Thyroid gland (tissue), 4 donors: ENCODE measurements at regions not wholly inside any gene's neighbourhood (a gene's known extent, or its start where the extent isn't known, plus 50 kb on each side); places are given as distances from the start of the nearest gene placed in this dataset.

Experiments used
- POLR2A ChIP-seq, 2 donors: fragments of 450-650 bp; IDR thresholded peaks; one replicate each; pipeline ENCODE4 v1.6.1; 2017; ENCODE audit warnings: antibody characterized with exemption in 2 of 2, mild to moderate bottlenecking in 2 of 2, moderate library complexity in 1 of 2
- TF ChIP-seq, protein P1 (sequence below), 6 experiments: fragments of 200-600 bp in 3 of 6; fragments of 450-650 bp in 3 of 6; sonication (generic) in 3 of 6; IDR thresholded peaks; one replicate each; pipeline ENCODE4 v1.5.1; 2016 to 2019; ENCODE audit warnings: antibody characterized with exemption in 6 of 6, mild to moderate bottlenecking in 2 of 6, inconsistent platforms in 1 of 6, moderate library complexity in 1 of 6

DNA sequence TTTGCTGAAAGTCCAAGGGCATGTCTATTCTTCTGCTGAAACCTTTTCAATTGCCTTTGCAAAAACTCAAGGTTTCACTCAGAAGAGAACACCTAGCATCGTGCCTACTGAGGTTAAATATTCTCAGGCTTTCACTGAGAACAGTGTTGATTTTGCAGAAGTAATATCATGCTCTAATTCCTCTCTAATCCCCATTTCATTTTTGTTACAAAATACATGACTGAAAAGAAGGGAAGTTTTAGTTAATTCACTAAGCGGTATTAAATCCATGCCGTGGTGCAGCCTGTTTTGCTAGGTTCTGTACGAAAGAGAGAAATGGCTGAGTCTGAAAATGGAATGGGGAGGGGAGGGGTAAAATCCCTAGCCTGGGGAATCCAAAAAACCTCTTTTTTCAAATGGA lies 163.2 kb upstream of the CAMK1G start:
- TF ChIP-seq, protein P1, sequence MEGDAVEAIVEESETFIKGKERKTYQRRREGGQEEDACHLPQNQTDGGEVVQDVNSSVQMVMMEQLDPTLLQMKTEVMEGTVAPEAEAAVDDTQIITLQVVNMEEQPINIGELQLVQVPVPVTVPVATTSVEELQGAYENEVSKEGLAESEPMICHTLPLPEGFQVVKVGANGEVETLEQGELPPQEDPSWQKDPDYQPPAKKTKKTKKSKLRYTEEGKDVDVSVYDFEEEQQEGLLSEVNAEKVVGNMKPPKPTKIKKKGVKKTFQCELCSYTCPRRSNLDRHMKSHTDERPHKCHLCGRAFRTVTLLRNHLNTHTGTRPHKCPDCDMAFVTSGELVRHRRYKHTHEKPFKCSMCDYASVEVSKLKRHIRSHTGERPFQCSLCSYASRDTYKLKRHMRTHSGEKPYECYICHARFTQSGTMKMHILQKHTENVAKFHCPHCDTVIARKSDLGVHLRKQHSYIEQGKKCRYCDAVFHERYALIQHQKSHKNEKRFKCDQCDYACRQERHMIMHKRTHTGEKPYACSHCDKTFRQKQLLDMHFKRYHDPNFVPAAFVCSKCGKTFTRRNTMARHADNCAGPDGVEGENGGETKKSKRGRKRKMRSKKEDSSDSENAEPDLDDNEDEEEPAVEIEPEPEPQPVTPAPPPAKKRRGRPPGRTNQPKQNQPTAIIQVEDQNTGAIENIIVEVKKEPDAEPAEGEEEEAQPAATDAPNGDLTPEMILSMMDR (IDR thresholded peaks at IDR 0.05) = no peak
- no peak for TF ChIP-seq POLR2A (IDR thresholded peaks at IDR 0.05)
